ENCODE measurements at regions not wholly inside any gene's neighbourhood (a gene's known extent, or its start where the extent isn't known, plus 50 kb on each side); places are given as distances from the start of the nearest gene placed in this dataset.
"Not testable (repeated sequence)": the region's sequence is repeated elsewhere in the genome, so short reads cannot be mapped to it uniquely, and the experiment has no call there.

- ATAC-seq (peak; percentile 61), DNase-seq (ENCODE audit: low spot score) (peak; percentile 65)
These were observed 84.4 kb upstream of the SRD5A2 start for GRCh38 chr2:31664949-31665724.

- ATAC-seq (no peak), DNase-seq (ENCODE audit: low spot score) (no peak)
These were observed 80.1 kb upstream of the SRD5A2 start for GRCh38 chr2:31660812-31661335.

- ATAC-seq (no peak), DNase-seq (ENCODE audit: low spot score) (no peak)
These were observed 79.4 kb upstream of the SRD5A2 start for GRCh38 chr2:31660165-31660564.

- no peak for DNase-seq (ENCODE audit: low spot score)
- no peak for ATAC-seq
These were observed 73.5 kb upstream of the SRD5A2 start for GRCh38 chr2:31654241-31654640.

- ATAC-seq, result no peak
- DNase-seq (ENCODE audit: low spot score), result no peak
These were observed 71.0 kb upstream of the SRD5A2 start for GRCh38 chr2:31651736-31652135.

GRCh38 chr2:31651267-31651666 is 70.5 kb upstream of the SRD5A2 start:
- no peak for ATAC-seq
- DNase-seq (ENCODE audit: low spot score), result no peak

GRCh38 chr2:31644551-31644950 is 63.8 kb upstream of the SRD5A2 start:
- DNase-seq (ENCODE audit: low spot score) (no peak), ATAC-seq (no peak)

GRCh38 chr2:31642707-31643106 is 62.0 kb upstream of the SRD5A2 start:
- DNase-seq (ENCODE audit: low spot score) (no peak), ATAC-seq (no peak)

- not testable (repeated sequence) for ATAC-seq; DNase-seq (ENCODE audit: low spot score)
These were observed 51.5 kb upstream of the SRD5A2 start for GRCh38 chr2:31632201-31632600.

Data from left lobe of liver (tissue), 2 donors.